ENCODE measurements at regions not wholly inside any gene's neighbourhood (a gene's known extent, or its start where the extent isn't known, plus 50 kb on each side); places are given as distances from the start of the nearest gene placed in this dataset.

GRCh38 chr13:90187478-90188350 lies 1159.8 kb upstream of the MIR17HG start:
- Histone ChIP-seq H3K9me3 (ENCODE audit: control insufficient read depth in 1 of 2, insufficient read depth in 1 of 2, low read depth in 1 of 2, low read length in 2 of 2) (no peaks in the 10 kb centered on the region), H3K27ac (ENCODE audit: low read depth, low read length) (no peak overlapping the region), H3K9ac (ENCODE audit: low read length) (no peak overlapping the region), H3K27me3 (ENCODE audit: insufficient read depth, low read length) (no peaks in the 10 kb centered on the region), H4K20me1 (ENCODE audit: insufficient read depth) (no peaks in the 10 kb centered on the region), H3K79me2 (ENCODE audit: insufficient read depth, low read length) (no peaks in the 10 kb centered on the region), H2AFZ (ENCODE audit: low read depth, low read length, poor library complexity, severe bottlenecking) (no peak overlapping the region), H3K9me2 (ENCODE audit: insufficient read depth) (no peaks in the 10 kb centered on the region), H3K4me2 (ENCODE audit: low read length) (no peak overlapping the region), H3K4me1 (ENCODE audit: control insufficient read depth in 1 of 2, insufficient read depth in 2 of 2, low read length in 2 of 2) (no peaks in the 10 kb centered on the region), H3K36me3 (ENCODE audit: control insufficient read depth in 1 of 2, insufficient read depth in 2 of 2, low read length in 2 of 2) (no peaks in the 10 kb centered on the region), H3K4me3 (replicated peaks in 1 of 2; ENCODE audit: low read depth in 1 of 2, low read length in 2 of 2) (no peak overlapping the region)
- ChIA-PET CTCF (no interaction called here), POLR2A (no interaction called here), RAD21 (ENCODE audit: low non-redundant PET in 1 of 2, low total read pairs in 2 of 2, uncharacterized antibody in 2 of 2, unreplicated experiment in 2 of 2) (no interaction called here)
- ATAC-seq = no peak
- intact Hi-C loops (cut with micrococcal nuclease) = no loop called here
- no TSS peak for BruUV-seq (replicated peaks)
- no peak for TF ChIP-seq FOSL1 (IDR thresholded peaks at IDR 0.05; ENCODE audit: low read depth)
- TF ChIP-seq SRF (IDR thresholded peaks at IDR 0.05; ENCODE audit: low read depth) = no peak
- no peak for TF ChIP-seq EGR1 (IDR thresholded peaks at IDR 0.05; ENCODE audit: low read depth)
- no peak for TF ChIP-seq CBX3 (IDR thresholded peaks at IDR 0.05; ENCODE audit: low read depth)
- TF ChIP-seq EZH2 (IDR thresholded peaks at IDR 0.05) = no peak
- no peak for TF ChIP-seq ELF1 (IDR thresholded peaks at IDR 0.05; ENCODE audit: borderline replicate concordance, low read depth)
- TF ChIP-seq MAX (IDR thresholded peaks at IDR 0.05) = no peak
- TF ChIP-seq POLR2AphosphoS5 (IDR thresholded peaks at IDR 0.05; ENCODE audit: low read depth, low read length) = no peak
- TF ChIP-seq EZH2phosphoT487 (IDR thresholded peaks at IDR 0.05; ENCODE audit: borderline replicate concordance) = no peak
- TF ChIP-seq ZBTB33 (IDR thresholded peaks at IDR 0.05; ENCODE audit: extremely low read depth, insufficient replicate concordance, low read length) = no peak
- no peak for TF ChIP-seq POLR2A (IDR thresholded peaks at IDR 0.05; ENCODE audit: borderline replicate concordance, extremely low read depth, insufficient read depth, insufficient read length)
- no peak for TF ChIP-seq TCF7L2 (IDR thresholded peaks at IDR 0.05; ENCODE audit: borderline replicate concordance, extremely low read depth, insufficient read depth, insufficient read length)
- TF ChIP-seq ATF3 (IDR thresholded peaks at IDR 0.05) = no peak
- TF ChIP-seq SIN3A (IDR thresholded peaks at IDR 0.05; ENCODE audit: low read depth) = no peak
- DNase-seq (ENCODE audit: low read depth, low spot score) = no peak

Data from HCT116 (cell line).